ENCODE measurements at regions not wholly inside any gene's neighbourhood (a gene's known extent, or its start where the extent isn't known, plus 50 kb on each side); places are given as distances from the start of the nearest gene placed in this dataset.

- Histone ChIP-seq H3K27ac (no peak overlapping the region), H3K27me3 (replicated peaks) (no peaks in the 10 kb centered on the region), H3K4me3 (ENCODE audit: low read depth, low read length) (no peak overlapping the region), H3K36me3 (replicated peaks) (no peaks in the 10 kb centered on the region)
- in situ Hi-C loops (cut with HindIII; ENCODE audit: low pct_ligation_motif_present, low sequenced_read_pairs) = no loop called here
- DNase-seq = no peak
- no peak for TF ChIP-seq CTCF (IDR thresholded peaks at IDR 0.05; ENCODE audit: low read depth, low read length, missing control alignments)
Measured at GRCh38 chr7:110326966-110327365, 764.0 kb upstream of the LRRN3 start.

- in situ Hi-C loops (cut with HindIII; ENCODE audit: low pct_ligation_motif_present, low sequenced_read_pairs) = no loop called here
- no peak for DNase-seq
- TF ChIP-seq CTCF (IDR thresholded peaks at IDR 0.05; ENCODE audit: low read depth, low read length, missing control alignments) = no peak
- Histone ChIP-seq H3K36me3 (replicated peaks) (no peaks in the 10 kb centered on the region), H3K27ac (no peak overlapping the region), H3K4me3 (ENCODE audit: low read depth, low read length) (no peak overlapping the region), H3K27me3 (replicated peaks) (no peaks in the 10 kb centered on the region)
Measured at GRCh38 chr7:110336423-110336822, 754.5 kb upstream of the LRRN3 start.

- Histone ChIP-seq H3K27ac (no peak overlapping the region), H3K4me3 (ENCODE audit: low read depth, low read length) (no peak overlapping the region), H3K36me3 (replicated peaks) (no peaks in the 10 kb centered on the region), H3K27me3 (replicated peaks) (no peaks in the 10 kb centered on the region)
- no peak for TF ChIP-seq CTCF (IDR thresholded peaks at IDR 0.05; ENCODE audit: low read depth, low read length, missing control alignments)
- in situ Hi-C loops (cut with HindIII; ENCODE audit: low pct_ligation_motif_present, low sequenced_read_pairs) = no loop called here
- DNase-seq = no peak
Measured at GRCh38 chr7:110337646-110338045, 753.3 kb upstream of the LRRN3 start.

- in situ Hi-C loops (cut with HindIII; ENCODE audit: low pct_ligation_motif_present, low sequenced_read_pairs) = no loop called here
- Histone ChIP-seq H3K36me3 (replicated peaks) (no peaks in the 10 kb centered on the region), H3K27ac (no peak overlapping the region)
Measured at GRCh38 chr7:110347081-110347480, 743.8 kb upstream of the LRRN3 start.

GRCh38 chr7:110356438-110356837 is 734.5 kb upstream of the LRRN3 start:
- in situ Hi-C loops (cut with HindIII; ENCODE audit: low pct_ligation_motif_present, low sequenced_read_pairs) = no loop called here
- TF ChIP-seq CTCF (IDR thresholded peaks at IDR 0.05; ENCODE audit: low read depth, low read length, missing control alignments) = no peak
- H3K4me3 ChIP-seq (ENCODE audit: low read depth, low read length) = no peak overlapping the region
- no peak overlapping the region for H3K27ac ChIP-seq
- no peaks in the 10 kb centered on the region for H3K36me3 ChIP-seq (replicated peaks)
- no peaks in the 10 kb centered on the region for H3K27me3 ChIP-seq (replicated peaks)
- DNase-seq = no peak

More at GRCh38 chr7:110347081-110347480, 743.8 kb upstream of the LRRN3 start:
- no peak for DNase-seq
- TF ChIP-seq CTCF (IDR thresholded peaks at IDR 0.05; ENCODE audit: low read depth, low read length, missing control alignments) = no peak
- Histone ChIP-seq H3K4me3 (ENCODE audit: low read depth, low read length) (no peak overlapping the region), H3K27me3 (replicated peaks) (no peaks in the 10 kb centered on the region)

- no peak for TF ChIP-seq CTCF (IDR thresholded peaks at IDR 0.05; ENCODE audit: low read depth, low read length, missing control alignments)
- in situ Hi-C loops (cut with HindIII; ENCODE audit: low pct_ligation_motif_present, low sequenced_read_pairs) = no loop called here
- DNase-seq = peak; percentile 68
Measured at GRCh38 chr7:110358028-110358427, 732.9 kb upstream of the LRRN3 start.

More at GRCh38 chr7:110358028-110358427, 732.9 kb upstream of the LRRN3 start:
- Histone ChIP-seq H3K27me3 (replicated peaks) (no peaks in the 10 kb centered on the region), H3K4me3 (ENCODE audit: low read depth, low read length) (no peak overlapping the region), H3K27ac (no peak overlapping the region), H3K36me3 (replicated peaks) (no peaks in the 10 kb centered on the region)
